Heart left ventricle (tissue), 16 donors: ENCODE measurements at regions not wholly inside any gene's neighbourhood (a gene's known extent, or its start where the extent isn't known, plus 50 kb on each side); places are given as distances from the start of the nearest gene placed in this dataset.

Source experiments
- ATAC-seq, 4 donors: fragments of 200-7000 bp; cut with Tn5 transposase; one replicate each; pipeline ENCODE4 v1.9.1; 2020 to 2022; ENCODE audit warnings: moderate library complexity in 4 of 4, mild to moderate bottlenecking in 3 of 4, moderate number of reproducible peaks in 1 of 4
- DNase-seq, 5 donors: peaks; one replicate each; pipeline ENCODE4 v3.0.0-alpha.2; 2020
- H3K27ac ChIP-seq, 12 donors: fragments of 200-600 bp; sonication (generic) in 4 of 12; one replicate each; pipeline versions ENCODE4 v1.5.0 to v1.8.0; 2016 to 2022; ENCODE audit warnings: mild to moderate bottlenecking in 2 of 12
- H3K27me3 ChIP-seq, 9 donors: fragments of 200-600 bp; sonication (generic) in 2 of 9; one replicate each; pipeline versions ENCODE4 v1.5.1 to v1.8.0; 2016 to 2022; ENCODE audit warnings: mild to moderate bottlenecking in 3 of 9
- H3K36me3 ChIP-seq, 9 donors: fragments of 200-600 bp; sonication (generic) in 2 of 9; one replicate each; pipeline versions ENCODE4 v1.5.0 to v1.8.0; 2018 to 2022; ENCODE audit warnings: mild to moderate bottlenecking in 2 of 9
- H3K4me1 ChIP-seq, 12 donors: fragments of 200-600 bp; sonication (generic) in 4 of 12; one replicate each; pipeline versions ENCODE4 v1.5.0 to v1.8.0; 2016 to 2022; ENCODE audit warnings: mild to moderate bottlenecking in 3 of 12
- H3K4me3 ChIP-seq, 12 donors: fragments of 200-600 bp; sonication (generic) in 4 of 12; one replicate each; pipeline versions ENCODE4 v1.5.0 to v1.8.0; 2017 to 2022; ENCODE audit warnings: mild to moderate bottlenecking in 9 of 12, moderate library complexity in 4 of 12
- H3K9me3 ChIP-seq, 12 donors: fragments of 200-600 bp; sonication (generic) in 4 of 12; one replicate each; pipeline versions ENCODE4 v1.5.0 to v1.8.0; 2016 to 2022; ENCODE audit warnings: mild to moderate bottlenecking in 1 of 12
- CTCF ChIP-seq, 12 donors: fragments of 200-600 bp; sonication (generic) in 4 of 12; IDR thresholded peaks; one replicate each; pipeline versions ENCODE4 v1.5.0 to v1.8.0; 2018 to 2022; ENCODE audit warnings: antibody characterized with exemption in 12 of 12, mild to moderate bottlenecking in 5 of 12
- POLR2A ChIP-seq, 2 donors: fragments of 450-650 bp; IDR thresholded peaks; one replicate each; pipeline ENCODE4 v1.6.1; 2017; ENCODE audit warnings: antibody characterized with exemption in 2 of 2, mild to moderate bottlenecking in 2 of 2, moderate library complexity in 2 of 2
- WGBS, 4 donors: extraction: QIAGEN DNeasy Blood & Tissue Kit in 2 of 4; methylation state at CpG; one replicate each; pipeline versions ENCODE4 v1.1.5 to v1.1.7; 2013 to 2018; 5-methylcytosine and 5-hydroxymethylcytosine counted together
- intact Hi-C, 10 donors: fragments of 100-400 bp; cut with DNase I; formaldehyde crosslinking; loops; one replicate each; pipeline versions ENCODE4 v1.11.1 to v1.14.2; 2022
- donor health status: ischemic (EF 13 %, LVEDD 7.1; RV severe dilation, severe dysfunction).
- donor health status: healthy with polysubstance abuse.
- donor health status: DM: no; HTN: yes; CAD: no.
- donor health status: DM: no; HTN: no; CAD: no.
- donor health status: ischemic (EF 25% LVEDD 6.9; RV normal size, moderate dysfunction).
- donor health status: ischemic (EF 25% LVEDD 5.7; RV mildly dilated, moderate dysfunction).
- donor health status: healthy.
- donor health status: DM: yes; HTN: yes; CAD: no.
- donor health status: ischemic (EF 35%, LVEDD 5.7; RV mildly dilated, moderate dysfunction).
- donor health status: nonischemic (EF 11% LVEDD 7.7; RV severe dilation, severe dysfunction).
- donor health status: DM: yes; HTN: yes; CAD: no.
- donor health status: PGD.
- donor health status: ischemic (EF 29% LVEDD 5.4; RV normal size, mild dysfunction).
- donor health status: nonischemic (EF 23%, LVEDD 6.1; RV moderate dilation, normal function).

GRCh38 chr19:31074199-31075125, 274.8 kb downstream of the TSHZ3 start:
- 59 to 67% (median 64%) methylated on average over 13 of the region's 13 CpGs for WGBS, 4 donors
- no peak for ATAC-seq

GRCh38 chr19:31073485-31074198, 275.6 kb downstream of the TSHZ3 start:
- H3K36me3 ChIP-seq: no peaks in the 10 kb centered on the region
- 22 to 26% (median 25%) methylated on average over 9 of the region's 9 CpGs for WGBS, 4 donors
- H3K4me3 ChIP-seq: no peak overlapping the region
- no peaks in the 10 kb centered on the region for H3K4me1 ChIP-seq
- TF ChIP-seq CTCF (IDR thresholded peaks at IDR 0.05): no peak
- no peak overlapping the region for H3K27ac ChIP-seq
- DNase-seq (no peak), ATAC-seq (no peak)
- intact Hi-C loops: no loop called here
- peaks cover 0 to 23% (median 0%) of the 10 kb centered on the region in 9 donors for H3K27me3 ChIP-seq
- no peaks in the 10 kb centered on the region for H3K9me3 ChIP-seq

More at GRCh38 chr19:31074199-31075125, 274.8 kb downstream of the TSHZ3 start:
- DNase-seq: no peak
- Histone ChIP-seq H3K27me3 (peaks cover 0 to 23% (median 0%) of the 10 kb centered on the region in 9 donors), H3K36me3 (no peaks in the 10 kb centered on the region), H3K9me3 (no peaks in the 10 kb centered on the region), H3K4me1 (no peaks in the 10 kb centered on the region), H3K27ac (no peak overlapping the region), H3K4me3 (no peak overlapping the region)
- intact Hi-C loops: no loop called here
- no peak for TF ChIP-seq CTCF (IDR thresholded peaks at IDR 0.05)
- no peak for TF ChIP-seq POLR2A (IDR thresholded peaks at IDR 0.05)

GRCh38 chr19:31072451-31072850, 276.8 kb downstream of the TSHZ3 start:
- no peak for DNase-seq
- no peak overlapping the region for H3K27ac ChIP-seq
- no peaks in the 10 kb centered on the region for H3K36me3 ChIP-seq
- H3K9me3 ChIP-seq: no peaks in the 10 kb centered on the region
- TF ChIP-seq CTCF (IDR thresholded peaks at IDR 0.05): no peak
- no peak for TF ChIP-seq POLR2A (IDR thresholded peaks at IDR 0.05)
- WGBS, 4 donors: 79 to 84% (median 84%) methylated on average over 1 of the region's 1 CpG
- H3K4me1 ChIP-seq: no peaks in the 10 kb centered on the region
- no peak for ATAC-seq
- H3K27me3 ChIP-seq: peaks cover 0 to 23% (median 0%) of the 10 kb centered on the region in 9 donors
- intact Hi-C loops: no loop called here
- no peak overlapping the region for H3K4me3 ChIP-seq
